ENCODE measurements at regions not wholly inside any gene's neighbourhood (a gene's known extent, or its start where the extent isn't known, plus 50 kb on each side); places are given as distances from the start of the nearest gene placed in this dataset.
"Not testable (repeated sequence)": the region's sequence is repeated elsewhere in the genome, so short reads cannot be mapped to it uniquely, and the experiment has no call there.

DNA sequence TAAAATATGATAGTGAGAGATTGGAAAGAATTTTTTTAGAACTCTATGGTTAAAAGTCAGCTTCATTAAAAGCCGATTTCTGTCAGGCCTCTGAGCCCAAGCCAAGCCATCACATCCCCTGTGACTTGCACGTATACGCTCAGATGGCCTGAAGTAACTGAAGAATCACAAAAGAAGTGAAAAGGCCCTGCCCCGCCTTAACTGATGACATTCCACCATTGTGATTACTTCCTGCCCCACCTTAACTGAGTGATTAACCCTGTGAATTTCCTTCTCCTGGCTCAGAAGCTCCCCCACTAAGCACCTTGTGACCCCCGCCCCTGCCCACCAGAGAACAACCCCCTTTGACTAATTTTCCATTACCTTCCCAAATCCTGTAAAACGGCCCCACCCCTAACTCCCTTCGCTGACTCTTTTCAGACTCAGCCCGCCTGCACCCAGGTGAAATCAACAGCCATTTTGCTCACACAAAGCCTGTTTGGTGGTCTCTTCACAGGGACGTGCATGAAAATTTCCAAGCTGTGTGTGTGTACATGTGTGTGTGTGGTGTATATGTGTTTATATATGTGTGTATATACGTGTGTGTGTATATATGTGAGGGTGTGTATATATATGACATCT is 595.5 kb upstream of the HTR2C start:
- not testable (repeated sequence) for H3K27ac ChIP-seq (ENCODE audit: low read depth, low read length); H3K36me3 ChIP-seq (ENCODE audit: control insufficient read depth in 5 of 5, insufficient read depth in 5 of 5, low read length in 5 of 5); H3K9ac ChIP-seq (ENCODE audit: low read length in 5 of 5); H3K27me3 ChIP-seq (ENCODE audit: control insufficient read depth in 5 of 5, insufficient read depth in 4 of 5, low read length in 5 of 5); H3K9me3 ChIP-seq (ENCODE audit: control insufficient read depth in 5 of 5, low read length in 5 of 5); H3K4me1 ChIP-seq (ENCODE audit: control insufficient read depth in 5 of 5, insufficient read depth in 5 of 5, low read length in 5 of 5); H3K4me3 ChIP-seq (ENCODE audit: low read depth in 1 of 5, low read length in 5 of 5)

DNA sequence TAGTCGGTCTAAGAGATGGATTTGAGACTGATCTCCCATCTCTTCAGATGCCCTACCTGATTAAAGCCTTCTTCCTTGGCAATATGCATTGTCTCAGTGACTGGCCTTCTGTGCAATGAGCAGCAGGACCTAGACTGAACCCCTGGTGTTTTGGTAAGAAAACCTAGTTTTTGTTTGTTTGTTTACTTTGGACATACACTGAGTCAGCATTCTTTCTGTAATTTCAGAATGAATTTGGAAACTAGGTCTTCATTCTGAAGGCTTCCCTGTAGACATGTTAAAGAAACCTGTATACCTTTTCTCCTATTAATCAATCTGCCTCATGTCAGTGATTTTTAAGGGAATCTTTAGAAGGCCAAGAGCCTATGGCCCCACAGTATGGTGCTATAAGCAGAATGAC is 597.5 kb upstream of the HTR2C start:
- H3K36me3 ChIP-seq (ENCODE audit: control insufficient read depth in 5 of 5, insufficient read depth in 5 of 5, low read length in 5 of 5): no peaks in the 10 kb centered on the region
- H3K27me3 ChIP-seq (ENCODE audit: control insufficient read depth in 5 of 5, insufficient read depth in 4 of 5, low read length in 5 of 5): peaks cover 0 to 2% (median 0%) of the 10 kb centered on the region in 5 donors
- no peak overlapping the region for H3K9ac ChIP-seq (ENCODE audit: low read length in 5 of 5)
- H3K27ac ChIP-seq (ENCODE audit: low read depth, low read length): no peak overlapping the region
- H3K4me3 ChIP-seq (ENCODE audit: low read depth in 1 of 5, low read length in 5 of 5): no peak overlapping the region
- no peaks in the 10 kb centered on the region for H3K9me3 ChIP-seq (ENCODE audit: control insufficient read depth in 5 of 5, low read length in 5 of 5)
- no peaks in the 10 kb centered on the region for H3K4me1 ChIP-seq (ENCODE audit: control insufficient read depth in 5 of 5, insufficient read depth in 5 of 5, low read length in 5 of 5)

DNA sequence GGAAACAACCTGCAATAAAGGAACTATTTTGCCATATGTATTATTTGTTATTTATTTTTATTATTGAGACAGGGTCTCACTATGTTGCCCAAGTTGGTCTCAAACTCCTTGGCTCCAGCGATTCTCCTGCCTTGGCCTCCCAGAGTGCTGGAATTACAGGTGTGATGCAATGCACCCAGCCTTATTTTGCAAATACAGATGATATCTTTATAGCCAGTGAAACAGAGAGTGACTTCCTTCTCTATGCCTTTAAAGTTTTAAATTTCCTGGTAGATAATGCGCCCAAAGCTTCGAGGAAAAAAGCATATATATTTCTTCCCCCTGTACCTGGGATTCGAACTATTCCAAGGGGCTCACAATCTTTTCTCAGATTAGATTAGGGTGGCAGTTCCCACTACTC is 601.1 kb upstream of the HTR2C start:
- no peak overlapping the region for H3K27ac ChIP-seq (ENCODE audit: low read depth, low read length)
- H3K4me3 ChIP-seq (ENCODE audit: low read depth in 1 of 5, low read length in 5 of 5): no peak overlapping the region
- peaks cover 0 to 4% (median 2%) of the 10 kb centered on the region in 5 donors for H3K27me3 ChIP-seq (ENCODE audit: control insufficient read depth in 5 of 5, insufficient read depth in 4 of 5, low read length in 5 of 5)
- H3K9ac ChIP-seq (ENCODE audit: low read length in 5 of 5): no peak overlapping the region
- H3K36me3 ChIP-seq (ENCODE audit: control insufficient read depth in 5 of 5, insufficient read depth in 5 of 5, low read length in 5 of 5): no peaks in the 10 kb centered on the region
- H3K4me1 ChIP-seq (ENCODE audit: control insufficient read depth in 5 of 5, insufficient read depth in 5 of 5, low read length in 5 of 5): no peaks in the 10 kb centered on the region
- no peaks in the 10 kb centered on the region for H3K9me3 ChIP-seq (ENCODE audit: control insufficient read depth in 5 of 5, low read length in 5 of 5)

- Histone ChIP-seq H3K4me1 (ENCODE audit: control insufficient read depth in 5 of 5, insufficient read depth in 5 of 5, low read length in 5 of 5) (no peaks in the 10 kb centered on the region), H3K36me3 (ENCODE audit: control insufficient read depth in 5 of 5, insufficient read depth in 5 of 5, low read length in 5 of 5) (no peaks in the 10 kb centered on the region), H3K9ac (ENCODE audit: low read length in 5 of 5) (no peak overlapping the region), H3K9me3 (ENCODE audit: control insufficient read depth in 5 of 5, low read length in 5 of 5) (no peaks in the 10 kb centered on the region), H3K27ac (ENCODE audit: low read depth, low read length) (no peak overlapping the region), H3K27me3 (ENCODE audit: control insufficient read depth in 5 of 5, insufficient read depth in 4 of 5, low read length in 5 of 5) (peaks cover 0 to 5% (median 3%) of the 10 kb centered on the region in 5 donors), H3K4me3 (ENCODE audit: low read depth in 1 of 5, low read length in 5 of 5) (no peak overlapping the region)
Observed at GRCh38 chrX:113980953-113981352, 602.9 kb upstream of the HTR2C start.

DNA sequence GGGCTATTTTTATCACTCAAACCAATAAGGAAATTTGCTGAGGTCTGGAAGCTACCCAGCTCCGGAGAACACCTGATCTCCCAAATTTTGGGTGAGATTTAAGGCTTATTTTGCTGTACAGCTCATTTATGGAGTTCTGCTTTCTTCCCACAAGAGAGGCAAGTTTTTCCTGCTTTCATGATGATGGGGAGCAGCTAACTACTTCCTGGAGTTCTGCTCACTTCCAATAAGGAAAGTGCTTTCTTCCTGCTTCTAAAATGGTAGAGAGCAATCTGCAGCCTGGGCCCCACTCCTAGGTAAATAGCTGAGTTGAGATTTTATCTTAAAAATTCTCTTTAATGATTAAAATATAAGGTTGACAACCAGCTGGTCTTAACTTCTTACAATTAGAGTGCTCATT is 606.0 kb upstream of the HTR2C start:
- H3K9ac ChIP-seq (ENCODE audit: low read length in 5 of 5): no peak overlapping the region
- no peaks in the 10 kb centered on the region for H3K36me3 ChIP-seq (ENCODE audit: control insufficient read depth in 5 of 5, insufficient read depth in 5 of 5, low read length in 5 of 5)
- no peaks in the 10 kb centered on the region for H3K4me1 ChIP-seq (ENCODE audit: control insufficient read depth in 5 of 5, insufficient read depth in 5 of 5, low read length in 5 of 5)
- H3K4me3 ChIP-seq (ENCODE audit: low read depth in 1 of 5, low read length in 5 of 5): no peak overlapping the region
- H3K27me3 ChIP-seq (ENCODE audit: control insufficient read depth in 5 of 5, insufficient read depth in 4 of 5, low read length in 5 of 5): peaks cover 0 to 5% (median 3%) of the 10 kb centered on the region in 5 donors
- H3K9me3 ChIP-seq (ENCODE audit: control insufficient read depth in 5 of 5, low read length in 5 of 5): no peaks in the 10 kb centered on the region
- no peak overlapping the region for H3K27ac ChIP-seq (ENCODE audit: low read depth, low read length)

DNA sequence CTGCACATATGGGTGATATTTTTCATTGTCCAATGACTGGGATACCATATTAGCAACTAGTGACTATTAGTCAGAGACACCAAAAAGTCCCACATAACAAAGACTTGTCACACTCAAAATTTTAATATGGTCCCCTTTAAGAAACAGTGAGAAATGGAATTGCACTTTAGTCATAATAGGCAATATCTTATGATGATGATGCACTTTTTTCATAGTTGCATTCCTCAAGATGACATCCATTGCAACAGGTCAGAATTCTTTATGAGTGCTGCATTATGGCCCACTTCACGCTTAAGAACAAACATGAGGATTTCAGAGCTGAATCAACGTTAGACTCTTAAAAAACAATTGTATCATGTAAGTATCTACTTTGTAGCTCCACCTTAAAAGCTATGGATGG is 608.4 kb upstream of the HTR2C start:
- Histone ChIP-seq H3K9ac (ENCODE audit: low read length in 5 of 5) (no peak overlapping the region), H3K36me3 (ENCODE audit: control insufficient read depth in 5 of 5, insufficient read depth in 5 of 5, low read length in 5 of 5) (no peaks in the 10 kb centered on the region), H3K4me3 (ENCODE audit: low read depth in 1 of 5, low read length in 5 of 5) (no peak overlapping the region), H3K27ac (ENCODE audit: low read depth, low read length) (no peak overlapping the region), H3K4me1 (ENCODE audit: control insufficient read depth in 5 of 5, insufficient read depth in 5 of 5, low read length in 5 of 5) (no peaks in the 10 kb centered on the region), H3K9me3 (ENCODE audit: control insufficient read depth in 5 of 5, low read length in 5 of 5) (no peaks in the 10 kb centered on the region), H3K27me3 (ENCODE audit: control insufficient read depth in 5 of 5, insufficient read depth in 4 of 5, low read length in 5 of 5) (peaks cover 0 to 5% (median 3%) of the 10 kb centered on the region in 5 donors)

GRCh38 chrX:113974881-113975280 is 609.0 kb upstream of the HTR2C start:
- H3K9me3 ChIP-seq (ENCODE audit: control insufficient read depth in 5 of 5, low read length in 5 of 5): no peaks in the 10 kb centered on the region
- H3K27me3 ChIP-seq (ENCODE audit: control insufficient read depth in 5 of 5, insufficient read depth in 4 of 5, low read length in 5 of 5): peaks cover 0 to 5% (median 3%) of the 10 kb centered on the region in 5 donors
- no peak overlapping the region for H3K9ac ChIP-seq (ENCODE audit: low read length in 5 of 5)
- H3K36me3 ChIP-seq (ENCODE audit: control insufficient read depth in 5 of 5, insufficient read depth in 5 of 5, low read length in 5 of 5): no peaks in the 10 kb centered on the region
- no peaks in the 10 kb centered on the region for H3K4me1 ChIP-seq (ENCODE audit: control insufficient read depth in 5 of 5, insufficient read depth in 5 of 5, low read length in 5 of 5)
- no peak overlapping the region for H3K27ac ChIP-seq (ENCODE audit: low read depth, low read length)
- no peak overlapping the region for H3K4me3 ChIP-seq (ENCODE audit: low read depth in 1 of 5, low read length in 5 of 5)

DNA sequence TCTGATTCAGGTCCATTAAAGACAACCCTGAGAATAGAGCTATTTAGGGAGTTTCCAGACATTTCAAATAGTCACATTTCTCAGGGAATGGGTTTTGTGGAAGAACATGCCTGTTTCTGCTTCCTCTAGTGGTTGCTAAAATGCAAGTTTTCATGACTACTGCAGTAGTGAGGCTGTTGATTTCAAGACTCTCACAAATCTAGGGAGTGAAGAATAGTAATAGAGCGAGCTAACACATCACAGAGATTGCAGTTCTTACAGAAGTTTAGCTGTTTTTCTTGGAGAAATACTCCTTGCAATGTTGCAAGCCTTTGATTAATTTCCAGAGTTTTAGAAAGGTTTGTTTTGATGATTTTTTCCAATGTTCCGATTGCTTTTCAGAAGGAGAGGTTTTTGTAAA is 610.2 kb upstream of the HTR2C start:
- no peak overlapping the region for H3K27ac ChIP-seq (ENCODE audit: low read depth, low read length)
- H3K36me3 ChIP-seq (ENCODE audit: control insufficient read depth in 5 of 5, insufficient read depth in 5 of 5, low read length in 5 of 5): no peaks in the 10 kb centered on the region
- no peak overlapping the region for H3K4me3 ChIP-seq (ENCODE audit: low read depth in 1 of 5, low read length in 5 of 5)
- H3K4me1 ChIP-seq (ENCODE audit: control insufficient read depth in 5 of 5, insufficient read depth in 5 of 5, low read length in 5 of 5): no peaks in the 10 kb centered on the region
- H3K27me3 ChIP-seq (ENCODE audit: control insufficient read depth in 5 of 5, insufficient read depth in 4 of 5, low read length in 5 of 5): peaks cover 0 to 5% (median 0%) of the 10 kb centered on the region in 5 donors
- no peaks in the 10 kb centered on the region for H3K9me3 ChIP-seq (ENCODE audit: control insufficient read depth in 5 of 5, low read length in 5 of 5)
- H3K9ac ChIP-seq (ENCODE audit: low read length in 5 of 5): no peak overlapping the region

GRCh38 chrX:113966791-113967190 is 617.1 kb upstream of the HTR2C start:
- H3K4me3 ChIP-seq (ENCODE audit: low read depth in 1 of 5, low read length in 5 of 5): no peak overlapping the region
- H3K27ac ChIP-seq (ENCODE audit: low read depth, low read length): no peak overlapping the region
- H3K4me1 ChIP-seq (ENCODE audit: control insufficient read depth in 5 of 5, insufficient read depth in 5 of 5, low read length in 5 of 5): peaks cover 0 to 4% (median 0%) of the 10 kb centered on the region in 5 donors
- peaks cover 0 to 7% (median 0%) of the 10 kb centered on the region in 5 donors for H3K27me3 ChIP-seq (ENCODE audit: control insufficient read depth in 5 of 5, insufficient read depth in 4 of 5, low read length in 5 of 5)
- no peaks in the 10 kb centered on the region for H3K36me3 ChIP-seq (ENCODE audit: control insufficient read depth in 5 of 5, insufficient read depth in 5 of 5, low read length in 5 of 5)
- H3K9me3 ChIP-seq (ENCODE audit: control insufficient read depth in 5 of 5, low read length in 5 of 5): no peaks in the 10 kb centered on the region
- no peak overlapping the region for H3K9ac ChIP-seq (ENCODE audit: low read length in 5 of 5)

DNA sequence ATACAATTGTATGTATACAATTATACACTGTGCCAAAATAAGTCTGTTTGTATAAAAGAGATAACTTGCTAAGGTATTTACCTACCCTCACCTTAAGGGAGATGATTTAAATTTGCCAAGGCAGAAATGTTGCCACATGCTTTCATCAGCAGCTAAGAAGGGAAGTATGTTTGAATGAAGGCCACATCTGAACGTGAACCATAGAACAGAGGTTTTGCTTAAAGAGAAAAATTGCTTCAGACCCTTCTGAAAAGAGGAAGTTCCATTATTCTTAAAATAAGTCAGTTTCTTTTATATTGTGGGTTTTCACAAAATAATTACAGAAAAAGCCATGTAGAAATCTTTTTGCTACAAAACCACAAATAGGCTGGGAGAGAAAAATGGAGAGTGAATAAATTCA is 621.5 kb upstream of the HTR2C start:
- Histone ChIP-seq H3K9ac (ENCODE audit: low read length in 5 of 5) (no peak overlapping the region), H3K9me3 (ENCODE audit: control insufficient read depth in 5 of 5, low read length in 5 of 5) (no peaks in the 10 kb centered on the region), H3K4me3 (ENCODE audit: low read depth in 1 of 5, low read length in 5 of 5) (no peak overlapping the region), H3K27ac (ENCODE audit: low read depth, low read length) (no peak overlapping the region), H3K4me1 (ENCODE audit: control insufficient read depth in 5 of 5, insufficient read depth in 5 of 5, low read length in 5 of 5) (peaks cover 0 to 4% (median 0%) of the 10 kb centered on the region in 5 donors), H3K36me3 (ENCODE audit: control insufficient read depth in 5 of 5, insufficient read depth in 5 of 5, low read length in 5 of 5) (no peaks in the 10 kb centered on the region), H3K27me3 (ENCODE audit: control insufficient read depth in 5 of 5, insufficient read depth in 4 of 5, low read length in 5 of 5) (peaks cover 0 to 7% (median 0%) of the 10 kb centered on the region in 5 donors)

Measured in subcutaneous abdominal adipose tissue (tissue), 5 donors.